HG03521 (cell line): ENCODE measurements at regions not wholly inside any gene's neighbourhood (a gene's known extent, or its start where the extent isn't known, plus 50 kb on each side); places are given as distances from the start of the nearest gene placed in this dataset.
A peak's percentile ranks its signal among the peaks of the same experiment; 100 is the strongest.

Experiments used
- ATAC-seq: cut with Tn5 transposase; IDR thresholded peaks from one replicate; pipeline ENCODE4 v1.9.1; 2021; ENCODE audit warnings: mild to moderate bottlenecking, moderate library complexity; ENCODE audit not compliant: unreplicated experiment

GRCh38 chr18:11553098-11553940, 56.1 kb upstream of the SLC35G4 start:
- ATAC-seq = peak; percentile 59

- ATAC-seq = no peak
These were observed 60.4 kb upstream of the SLC35G4 start for GRCh38 chr18:11548916-11549551.

- no peak for ATAC-seq
These were observed 61.0 kb upstream of the SLC35G4 start for GRCh38 chr18:11548396-11548795.

- ATAC-seq = no peak
These were observed 65.2 kb upstream of the SLC35G4 start for GRCh38 chr18:11544060-11544633.

- no peak for ATAC-seq
These were observed 68.2 kb upstream of the SLC35G4 start for GRCh38 chr18:11541179-11541578.

GRCh38 chr18:11533942-11534496, 75.4 kb upstream of the SLC35G4 start:
- no peak for ATAC-seq

GRCh38 chr18:11533513-11533890, 75.9 kb upstream of the SLC35G4 start:
- no peak for ATAC-seq

GRCh38 chr18:11532758-11533512, 76.5 kb upstream of the SLC35G4 start:
- no peak for ATAC-seq

GRCh38 chr18:11529081-11529480, 80.3 kb upstream of the SLC35G4 start:
- ATAC-seq = no peak

- no peak for ATAC-seq
These were observed 82.7 kb upstream of the SLC35G4 start for GRCh38 chr18:11526675-11527074.

- no peak for ATAC-seq
These were observed 85.6 kb upstream of the SLC35G4 start for GRCh38 chr18:11523804-11524203.

- no peak for ATAC-seq
These were observed 86.4 kb upstream of the SLC35G4 start for GRCh38 chr18:11522992-11523391.

GRCh38 chr18:11521853-11522252, 87.5 kb upstream of the SLC35G4 start:
- no peak for ATAC-seq

- no peak for ATAC-seq
These were observed 88.9 kb upstream of the SLC35G4 start for GRCh38 chr18:11520536-11520935.

GRCh38 chr18:11518788-11519685, 90.4 kb upstream of the SLC35G4 start:
- peak; percentile 76 for ATAC-seq

- ATAC-seq = no peak
These were observed 91.7 kb upstream of the SLC35G4 start for GRCh38 chr18:11517704-11518103.

GRCh38 chr18:11516751-11517503, 92.5 kb upstream of the SLC35G4 start:
- ATAC-seq = no peak

- ATAC-seq = no peak
These were observed 95.1 kb upstream of the SLC35G4 start for GRCh38 chr18:11514267-11514666.
